ENCODE measurements at regions not wholly inside any gene's neighbourhood (a gene's known extent, or its start where the extent isn't known, plus 50 kb on each side); places are given as distances from the start of the nearest gene placed in this dataset.

GRCh38 chr17:72491102-72491501 is 370.3 kb downstream of the SOX9 start:
- DNase-seq (ENCODE audit: low read depth in 3 of 3, low spot score in 1 of 3) = no peak

GRCh38 chr17:72492494-72492893 is 371.7 kb downstream of the SOX9 start:
- no peak for DNase-seq (ENCODE audit: low read depth in 3 of 3, low spot score in 1 of 3)

- no peak for DNase-seq (ENCODE audit: low read depth in 3 of 3, low spot score in 1 of 3)
Observed at GRCh38 chr17:72492941-72493340, 372.1 kb downstream of the SOX9 start.

- no peak for DNase-seq (ENCODE audit: low read depth in 3 of 3, low spot score in 1 of 3)
Observed at GRCh38 chr17:72494566-72494965, 373.7 kb downstream of the SOX9 start.

GRCh38 chr17:72496461-72496860 is 375.6 kb downstream of the SOX9 start:
- no peak for DNase-seq (ENCODE audit: low read depth in 3 of 3, low spot score in 1 of 3)

- DNase-seq (ENCODE audit: low read depth in 3 of 3, low spot score in 1 of 3) = no peak
Observed at GRCh38 chr17:72497915-72498314, 377.1 kb downstream of the SOX9 start.

GRCh38 chr17:72498364-72499210 is 377.8 kb downstream of the SOX9 start:
- no peak for DNase-seq (ENCODE audit: low read depth in 3 of 3, low spot score in 1 of 3)

GRCh38 chr17:72501404-72502370 is 380.9 kb downstream of the SOX9 start:
- no peak for DNase-seq (ENCODE audit: low read depth in 3 of 3, low spot score in 1 of 3)

GRCh38 chr17:72502371-72503341 is 381.8 kb downstream of the SOX9 start:
- DNase-seq (ENCODE audit: low read depth in 3 of 3, low spot score in 1 of 3) = no peak

- DNase-seq (ENCODE audit: low read depth in 3 of 3, low spot score in 1 of 3) = no peak
Observed at GRCh38 chr17:72503556-72503955, 382.7 kb downstream of the SOX9 start.

GRCh38 chr17:72504783-72505182 is 384.0 kb downstream of the SOX9 start:
- no peak for DNase-seq (ENCODE audit: low read depth in 3 of 3, low spot score in 1 of 3)

- DNase-seq (ENCODE audit: low read depth in 3 of 3, low spot score in 1 of 3) = no peak
Observed at GRCh38 chr17:72506773-72507172, 386.0 kb downstream of the SOX9 start.

GRCh38 chr17:72507370-72507769 is 386.6 kb downstream of the SOX9 start:
- no peak for DNase-seq (ENCODE audit: low read depth in 3 of 3, low spot score in 1 of 3)

GRCh38 chr17:72510351-72511016 is 389.7 kb downstream of the SOX9 start:
- no peak for DNase-seq (ENCODE audit: low read depth in 3 of 3, low spot score in 1 of 3)

- no peak for DNase-seq (ENCODE audit: low read depth in 3 of 3, low spot score in 1 of 3)
Observed at GRCh38 chr17:72511242-72511641, 390.4 kb downstream of the SOX9 start.

GRCh38 chr17:72511874-72512273 is 391.1 kb downstream of the SOX9 start:
- no peak for DNase-seq (ENCODE audit: low read depth in 3 of 3, low spot score in 1 of 3)

- no peak for DNase-seq (ENCODE audit: low read depth in 3 of 3, low spot score in 1 of 3)
Observed at GRCh38 chr17:72512649-72513556, 392.1 kb downstream of the SOX9 start.

- DNase-seq (ENCODE audit: low read depth in 3 of 3, low spot score in 1 of 3) = no peak
Observed at GRCh38 chr17:72514321-72514861, 393.6 kb downstream of the SOX9 start.

- DNase-seq (ENCODE audit: low read depth in 3 of 3, low spot score in 1 of 3) = no peak
Observed at GRCh38 chr17:72514891-72515290, 394.1 kb downstream of the SOX9 start.
